ENCODE measurements at regions not wholly inside any gene's neighbourhood (a gene's known extent, or its start where the extent isn't known, plus 50 kb on each side); places are given as distances from the start of the nearest gene placed in this dataset.

- no peak for TF ChIP-seq POLR2A (IDR thresholded peaks at IDR 0.05)
- TF ChIP-seq CTCF (IDR thresholded peaks at IDR 0.05) = no peak
- peaks cover 0 to 5% (median 0%) of the 10 kb centered on the region in 12 donors for H3K9me3 ChIP-seq
- intact Hi-C loops (cut with DNase I) = no loop called here
- no peaks in the 10 kb centered on the region for H3K27me3 ChIP-seq
- no peak overlapping the region for H3K4me3 ChIP-seq
- WGBS, 4 donors = 77 to 84% (median 81%) methylated on average over 15 of the region's 15 CpGs
- H3K36me3 ChIP-seq = no peaks in the 10 kb centered on the region
- DNase-seq (peak in 4 of 5 donors; percentile 40 to 71 (median 66)), ATAC-seq (peak; percentile 73 to 89 (median 86))
- peaks cover 0 to 28% (median 17%) of the 10 kb centered on the region in 12 donors for H3K4me1 ChIP-seq
- peak overlapping the region in 10 of 12 donors; percentile 30 to 81 (median 52) for H3K27ac ChIP-seq
These were observed 230.2 kb upstream of the DAPK1 start for GRCh38 chr9:87267251-87268070.

GRCh38 chr9:87269296-87270176, 228.1 kb upstream of the DAPK1 start:
- no peaks in the 10 kb centered on the region for H3K27me3 ChIP-seq
- peaks cover 0 to 28% (median 17%) of the 10 kb centered on the region in 12 donors for H3K4me1 ChIP-seq
- H3K9me3 ChIP-seq = peaks cover 0 to 5% (median 0%) of the 10 kb centered on the region in 12 donors
- TF ChIP-seq POLR2A (IDR thresholded peaks at IDR 0.05) (no peak), CTCF (IDR thresholded peaks at IDR 0.05) (no peak)
- peak overlapping the region in 6 of 12 donors; percentile 1 to 73 (median 27) for H3K27ac ChIP-seq
- intact Hi-C loops (cut with DNase I) = no loop called here
- DNase-seq (peak in 1 of 5 donors; percentile 54), ATAC-seq (no peak)
- no peak overlapping the region for H3K4me3 ChIP-seq
- WGBS, 4 donors = 55 to 71% (median 61%) methylated on average over 7 of the region's 7 CpGs
- H3K36me3 ChIP-seq = no peaks in the 10 kb centered on the region

GRCh38 chr9:87270221-87270847, 227.3 kb upstream of the DAPK1 start:
- TF ChIP-seq CTCF (IDR thresholded peaks at IDR 0.05) = no peak
- no peak for TF ChIP-seq POLR2A (IDR thresholded peaks at IDR 0.05)
- peaks cover 0 to 28% (median 17%) of the 10 kb centered on the region in 12 donors for H3K4me1 ChIP-seq
- WGBS, 4 donors = 7 to 12% (median 8%) methylated on average over 16 of the region's 16 CpGs
- peak in 3 of 5 donors; percentile 35 to 64 (median 63) for DNase-seq
- H3K9me3 ChIP-seq = peaks cover 0 to 5% (median 0%) of the 10 kb centered on the region in 12 donors
- intact Hi-C loops (cut with DNase I) = no loop called here
- peak overlapping the region in 7 of 12 donors; percentile 1 to 63 (median 27) for H3K27ac ChIP-seq
- H3K27me3 ChIP-seq = no peaks in the 10 kb centered on the region
- ATAC-seq = peak; percentile 33 to 59 (median 50)
- H3K4me3 ChIP-seq = peak overlapping the region in 1 of 12 donors; percentile 5
- H3K36me3 ChIP-seq = no peaks in the 10 kb centered on the region

All from heart left ventricle (tissue), 16 donors.